ENCODE measurements at regions not wholly inside any gene's neighbourhood (a gene's known extent, or its start where the extent isn't known, plus 50 kb on each side); places are given as distances from the start of the nearest gene placed in this dataset.

DNA sequence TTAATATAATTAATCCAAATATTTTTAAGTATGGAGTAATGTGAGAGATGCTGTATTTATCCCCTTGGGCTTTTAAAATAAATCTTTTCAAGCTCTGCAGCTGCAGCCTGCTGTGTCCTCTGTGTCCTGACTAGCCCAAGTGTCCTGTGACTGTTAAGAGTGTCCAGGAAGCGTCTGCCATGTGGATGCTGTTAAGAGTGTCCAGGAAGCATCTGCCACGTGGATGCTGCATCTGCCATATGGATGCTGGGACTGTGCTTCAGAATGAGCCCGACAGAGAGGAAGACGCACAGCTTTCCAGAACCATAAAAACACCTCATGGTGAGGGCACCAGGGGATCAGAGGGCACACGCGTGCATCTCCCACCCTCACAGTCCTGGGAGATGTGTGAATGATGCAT, 307.2 kb downstream of the ADGRD1 start (continued):
- TF ChIP-seq, protein P1, sequence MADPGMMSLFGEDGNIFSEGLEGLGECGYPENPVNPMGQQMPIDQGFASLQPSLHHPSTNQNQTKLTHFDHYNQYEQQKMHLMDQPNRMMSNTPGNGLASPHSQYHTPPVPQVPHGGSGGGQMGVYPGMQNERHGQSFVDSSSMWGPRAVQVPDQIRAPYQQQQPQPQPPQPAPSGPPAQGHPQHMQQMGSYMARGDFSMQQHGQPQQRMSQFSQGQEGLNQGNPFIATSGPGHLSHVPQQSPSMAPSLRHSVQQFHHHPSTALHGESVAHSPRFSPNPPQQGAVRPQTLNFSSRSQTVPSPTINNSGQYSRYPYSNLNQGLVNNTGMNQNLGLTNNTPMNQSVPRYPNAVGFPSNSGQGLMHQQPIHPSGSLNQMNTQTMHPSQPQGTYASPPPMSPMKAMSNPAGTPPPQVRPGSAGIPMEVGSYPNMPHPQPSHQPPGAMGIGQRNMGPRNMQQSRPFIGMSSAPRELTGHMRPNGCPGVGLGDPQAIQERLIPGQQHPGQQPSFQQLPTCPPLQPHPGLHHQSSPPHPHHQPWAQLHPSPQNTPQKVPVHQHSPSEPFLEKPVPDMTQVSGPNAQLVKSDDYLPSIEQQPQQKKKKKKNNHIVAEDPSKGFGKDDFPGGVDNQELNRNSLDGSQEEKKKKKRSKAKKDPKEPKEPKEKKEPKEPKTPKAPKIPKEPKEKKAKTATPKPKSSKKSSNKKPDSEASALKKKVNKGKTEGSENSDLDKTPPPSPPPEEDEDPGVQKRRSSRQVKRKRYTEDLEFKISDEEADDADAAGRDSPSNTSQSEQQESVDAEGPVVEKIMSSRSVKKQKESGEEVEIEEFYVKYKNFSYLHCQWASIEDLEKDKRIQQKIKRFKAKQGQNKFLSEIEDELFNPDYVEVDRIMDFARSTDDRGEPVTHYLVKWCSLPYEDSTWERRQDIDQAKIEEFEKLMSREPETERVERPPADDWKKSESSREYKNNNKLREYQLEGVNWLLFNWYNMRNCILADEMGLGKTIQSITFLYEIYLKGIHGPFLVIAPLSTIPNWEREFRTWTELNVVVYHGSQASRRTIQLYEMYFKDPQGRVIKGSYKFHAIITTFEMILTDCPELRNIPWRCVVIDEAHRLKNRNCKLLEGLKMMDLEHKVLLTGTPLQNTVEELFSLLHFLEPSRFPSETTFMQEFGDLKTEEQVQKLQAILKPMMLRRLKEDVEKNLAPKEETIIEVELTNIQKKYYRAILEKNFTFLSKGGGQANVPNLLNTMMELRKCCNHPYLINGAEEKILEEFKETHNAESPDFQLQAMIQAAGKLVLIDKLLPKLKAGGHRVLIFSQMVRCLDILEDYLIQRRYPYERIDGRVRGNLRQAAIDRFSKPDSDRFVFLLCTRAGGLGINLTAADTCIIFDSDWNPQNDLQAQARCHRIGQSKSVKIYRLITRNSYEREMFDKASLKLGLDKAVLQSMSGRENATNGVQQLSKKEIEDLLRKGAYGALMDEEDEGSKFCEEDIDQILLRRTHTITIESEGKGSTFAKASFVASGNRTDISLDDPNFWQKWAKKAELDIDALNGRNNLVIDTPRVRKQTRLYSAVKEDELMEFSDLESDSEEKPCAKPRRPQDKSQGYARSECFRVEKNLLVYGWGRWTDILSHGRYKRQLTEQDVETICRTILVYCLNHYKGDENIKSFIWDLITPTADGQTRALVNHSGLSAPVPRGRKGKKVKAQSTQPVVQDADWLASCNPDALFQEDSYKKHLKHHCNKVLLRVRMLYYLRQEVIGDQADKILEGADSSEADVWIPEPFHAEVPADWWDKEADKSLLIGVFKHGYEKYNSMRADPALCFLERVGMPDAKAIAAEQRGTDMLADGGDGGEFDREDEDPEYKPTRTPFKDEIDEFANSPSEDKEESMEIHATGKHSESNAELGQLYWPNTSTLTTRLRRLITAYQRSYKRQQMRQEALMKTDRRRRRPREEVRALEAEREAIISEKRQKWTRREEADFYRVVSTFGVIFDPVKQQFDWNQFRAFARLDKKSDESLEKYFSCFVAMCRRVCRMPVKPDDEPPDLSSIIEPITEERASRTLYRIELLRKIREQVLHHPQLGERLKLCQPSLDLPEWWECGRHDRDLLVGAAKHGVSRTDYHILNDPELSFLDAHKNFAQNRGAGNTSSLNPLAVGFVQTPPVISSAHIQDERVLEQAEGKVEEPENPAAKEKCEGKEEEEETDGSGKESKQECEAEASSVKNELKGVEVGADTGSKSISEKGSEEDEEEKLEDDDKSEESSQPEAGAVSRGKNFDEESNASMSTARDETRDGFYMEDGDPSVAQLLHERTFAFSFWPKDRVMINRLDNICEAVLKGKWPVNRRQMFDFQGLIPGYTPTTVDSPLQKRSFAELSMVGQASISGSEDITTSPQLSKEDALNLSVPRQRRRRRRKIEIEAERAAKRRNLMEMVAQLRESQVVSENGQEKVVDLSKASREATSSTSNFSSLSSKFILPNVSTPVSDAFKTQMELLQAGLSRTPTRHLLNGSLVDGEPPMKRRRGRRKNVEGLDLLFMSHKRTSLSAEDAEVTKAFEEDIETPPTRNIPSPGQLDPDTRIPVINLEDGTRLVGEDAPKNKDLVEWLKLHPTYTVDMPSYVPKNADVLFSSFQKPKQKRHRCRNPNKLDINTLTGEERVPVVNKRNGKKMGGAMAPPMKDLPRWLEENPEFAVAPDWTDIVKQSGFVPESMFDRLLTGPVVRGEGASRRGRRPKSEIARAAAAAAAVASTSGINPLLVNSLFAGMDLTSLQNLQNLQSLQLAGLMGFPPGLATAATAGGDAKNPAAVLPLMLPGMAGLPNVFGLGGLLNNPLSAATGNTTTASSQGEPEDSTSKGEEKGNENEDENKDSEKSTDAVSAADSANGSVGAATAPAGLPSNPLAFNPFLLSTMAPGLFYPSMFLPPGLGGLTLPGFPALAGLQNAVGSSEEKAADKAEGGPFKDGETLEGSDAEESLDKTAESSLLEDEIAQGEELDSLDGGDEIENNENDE (IDR thresholded peaks at IDR 0.05; ENCODE audit: insufficient replicate concordance, low read length): no peak
- TF ChIP-seq NANOG (IDR thresholded peaks at IDR 0.05; ENCODE audit: insufficient read depth, low read depth, low read length, poor library complexity, severe bottlenecking): no peak
- no peak for TF ChIP-seq KDM1A (IDR thresholded peaks at IDR 0.05; ENCODE audit: borderline replicate concordance, low read length)
- TF ChIP-seq EGR1 (IDR thresholded peaks at IDR 0.05; ENCODE audit: borderline replicate concordance, low read depth, low read length): no peak
- no peak for TF ChIP-seq SUZ12 (IDR thresholded peaks at IDR 0.05; ENCODE audit: low read length)
- TF ChIP-seq KDM4A (IDR thresholded peaks at IDR 0.05; ENCODE audit: low read depth, low read length, severe bottlenecking): no peak
- no peak for TF ChIP-seq JUN (IDR thresholded peaks at IDR 0.05; ENCODE audit: low read depth, low read length)

Measured in H1 (cell line).